ENCODE measurements at regions not wholly inside any gene's neighbourhood (a gene's known extent, or its start where the extent isn't known, plus 50 kb on each side); places are given as distances from the start of the nearest gene placed in this dataset.
A peak's percentile ranks its signal among the peaks of the same experiment; 100 is the strongest.

DNA sequence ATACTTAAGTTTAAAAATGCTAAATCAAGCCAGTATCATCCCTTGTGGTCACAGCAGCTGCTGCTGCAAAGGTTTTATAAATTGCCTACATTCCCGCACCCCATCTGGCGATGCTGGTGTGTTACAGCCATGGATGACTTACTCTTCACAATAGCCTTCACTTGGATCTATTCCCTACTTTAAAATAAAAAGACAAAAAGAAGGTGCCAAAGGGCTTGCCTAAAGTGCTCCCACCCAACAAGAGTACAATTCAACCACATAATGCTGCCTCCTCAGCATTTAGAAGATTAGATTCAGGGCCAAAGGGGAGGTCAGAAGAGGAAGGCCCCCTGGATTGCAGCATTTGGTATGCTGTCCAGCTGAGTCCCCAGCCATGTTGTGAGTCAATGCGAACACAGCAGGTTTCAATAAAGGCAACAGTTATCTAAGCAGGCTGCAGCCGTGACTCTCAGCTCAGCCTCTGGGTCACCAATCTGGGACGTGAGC lies 176.1 kb downstream of the DAD1 start:
- no peak for DNase-seq

DNA sequence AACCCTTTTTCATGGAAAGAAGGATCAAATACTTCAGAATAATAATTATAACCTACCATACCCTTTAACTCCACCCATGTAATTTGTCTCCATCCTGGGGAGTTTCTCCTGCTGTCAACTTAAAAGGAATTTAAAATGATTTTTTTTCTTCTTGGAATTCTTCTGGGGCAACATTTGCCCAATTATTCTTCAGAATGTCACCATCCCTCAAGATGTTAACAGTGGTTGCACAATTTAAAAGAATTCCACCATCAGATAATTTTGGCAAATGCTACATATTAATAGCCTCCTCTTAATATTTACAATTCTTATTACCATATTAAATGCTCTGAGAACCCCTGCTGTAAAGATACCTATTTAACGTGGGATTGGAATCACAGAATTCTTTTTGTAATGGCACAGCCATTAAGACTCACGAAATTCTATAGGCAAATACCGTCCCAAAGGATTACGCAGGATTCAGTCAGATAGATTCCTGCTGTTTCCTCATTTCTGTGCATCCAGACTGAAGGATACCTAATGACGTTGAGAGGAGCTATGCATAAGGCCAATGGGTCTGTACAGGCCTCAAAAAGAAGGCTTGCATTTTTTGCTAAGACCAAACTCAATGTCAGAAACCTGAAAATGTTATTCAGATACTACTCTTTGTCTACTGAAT lies 177.5 kb downstream of the DAD1 start:
- no peak for DNase-seq

DNA sequence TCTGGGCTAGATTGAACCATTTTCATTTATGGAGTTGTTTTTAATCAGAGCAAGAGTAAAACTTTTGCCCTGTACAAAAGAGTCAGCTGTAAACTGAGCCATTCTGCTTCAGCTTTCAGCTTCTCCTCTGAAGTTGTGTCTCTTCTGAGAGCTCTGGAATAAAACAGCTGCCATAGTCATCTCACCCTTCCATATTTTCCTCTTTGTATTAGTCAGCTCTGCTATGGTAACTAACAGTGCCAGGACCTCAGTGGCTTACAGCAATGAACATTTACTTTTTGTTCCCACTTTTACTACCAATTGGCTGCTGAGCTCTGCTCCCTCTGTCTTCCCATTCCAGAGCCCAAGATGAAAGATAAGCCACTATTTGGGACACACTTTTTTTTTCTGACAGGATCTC lies 178.5 kb downstream of the DAD1 start:
- no peak for DNase-seq

DNA sequence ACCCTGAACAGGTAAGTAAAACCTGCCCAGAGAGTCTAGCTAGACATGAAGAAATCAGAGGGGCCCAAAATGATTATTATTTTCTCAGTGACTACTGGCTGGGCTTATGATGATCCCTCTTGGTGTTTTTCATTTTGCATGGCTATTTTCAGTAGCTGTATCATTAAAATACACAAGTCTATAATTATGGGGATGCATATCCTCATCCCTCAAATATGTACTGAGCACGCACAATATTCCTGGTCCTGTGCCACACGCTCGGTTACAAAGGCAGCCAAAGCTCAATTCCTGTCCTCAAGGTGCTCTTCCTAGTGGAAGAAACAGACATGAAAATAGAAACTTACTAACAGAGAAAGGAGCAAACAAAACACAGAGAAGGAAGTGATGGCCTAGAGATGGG lies 180.0 kb downstream of the DAD1 start:
- DNase-seq: no peak

DNA sequence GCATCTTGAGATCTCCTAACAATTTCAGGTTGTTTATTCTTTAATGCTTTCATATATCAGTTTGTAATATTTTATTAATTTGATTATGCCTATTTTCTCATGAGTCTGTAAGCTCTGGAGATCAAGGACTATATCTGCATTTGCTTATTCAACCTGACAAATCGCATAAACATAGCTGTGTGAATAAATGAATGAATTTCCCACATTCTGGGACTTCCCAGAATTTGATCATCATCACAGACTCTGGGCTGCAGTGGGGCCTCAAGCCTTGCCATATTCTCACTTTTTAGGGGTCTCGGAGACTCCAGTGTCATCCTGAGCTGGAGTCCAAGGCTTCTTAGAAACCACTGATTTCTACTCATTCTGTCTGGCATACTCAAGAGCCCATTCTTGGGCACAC lies 180.5 kb downstream of the DAD1 start:
- DNase-seq: no peak

DNA sequence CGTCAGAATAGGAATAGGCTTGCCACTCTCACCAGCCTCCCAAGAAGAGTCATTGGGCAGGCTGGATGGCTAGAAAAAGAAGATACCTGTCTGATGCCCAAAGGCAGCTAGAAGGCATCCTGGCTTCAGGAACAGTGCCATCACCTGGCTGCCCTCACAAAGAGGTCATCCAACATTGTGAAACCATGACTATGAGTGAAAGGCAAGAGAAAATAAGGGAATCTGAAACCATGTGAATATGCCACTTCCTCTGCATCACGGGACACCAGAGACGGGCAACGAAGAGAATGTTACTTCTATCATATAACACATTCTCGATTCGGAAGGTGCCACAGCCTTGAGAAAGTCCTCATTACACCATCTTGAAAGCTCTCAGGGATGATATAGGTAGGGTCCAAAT lies 182.0 kb downstream of the DAD1 start:
- no peak for DNase-seq

DNA sequence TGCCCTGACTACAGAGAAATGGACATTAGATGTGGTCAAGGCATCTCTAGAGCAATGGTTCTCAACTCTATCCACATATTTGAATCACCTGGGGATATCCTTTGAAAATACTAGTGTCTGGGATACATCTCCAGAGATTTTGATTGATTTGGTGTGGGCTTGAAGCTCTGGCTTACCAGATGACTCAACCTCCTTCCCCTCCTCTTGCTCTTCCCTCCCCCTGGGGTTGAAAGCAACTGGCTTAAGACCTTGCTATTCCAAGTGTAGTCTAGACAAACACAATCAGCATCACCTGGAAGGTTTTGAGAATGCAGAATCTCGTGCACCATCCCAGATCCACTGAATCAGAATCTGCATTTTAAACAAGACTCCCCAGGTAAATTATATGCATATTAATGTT lies 183.8 kb downstream of the DAD1 start:
- no peak for DNase-seq

DNA sequence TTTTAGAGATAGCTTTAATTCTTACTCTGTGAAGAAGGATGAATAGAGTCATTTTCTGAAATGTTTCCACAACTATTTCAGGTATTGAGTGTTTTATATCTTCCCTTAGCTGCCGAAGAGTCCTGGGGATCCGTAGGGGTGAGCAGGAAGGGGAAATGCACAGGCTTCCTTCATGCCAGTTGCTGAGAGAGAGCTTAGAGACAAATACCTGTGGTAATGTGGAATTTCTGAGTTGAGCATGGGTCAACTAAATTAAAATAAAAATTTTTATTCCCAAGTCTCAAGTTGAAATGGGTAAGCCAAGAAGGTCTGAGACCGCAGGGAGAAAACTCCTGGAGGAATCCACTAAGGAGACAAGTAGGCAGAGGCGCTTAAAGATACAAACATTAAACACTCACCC lies 185.7 kb downstream of the DAD1 start:
- DNase-seq: peak; percentile 81

DNA sequence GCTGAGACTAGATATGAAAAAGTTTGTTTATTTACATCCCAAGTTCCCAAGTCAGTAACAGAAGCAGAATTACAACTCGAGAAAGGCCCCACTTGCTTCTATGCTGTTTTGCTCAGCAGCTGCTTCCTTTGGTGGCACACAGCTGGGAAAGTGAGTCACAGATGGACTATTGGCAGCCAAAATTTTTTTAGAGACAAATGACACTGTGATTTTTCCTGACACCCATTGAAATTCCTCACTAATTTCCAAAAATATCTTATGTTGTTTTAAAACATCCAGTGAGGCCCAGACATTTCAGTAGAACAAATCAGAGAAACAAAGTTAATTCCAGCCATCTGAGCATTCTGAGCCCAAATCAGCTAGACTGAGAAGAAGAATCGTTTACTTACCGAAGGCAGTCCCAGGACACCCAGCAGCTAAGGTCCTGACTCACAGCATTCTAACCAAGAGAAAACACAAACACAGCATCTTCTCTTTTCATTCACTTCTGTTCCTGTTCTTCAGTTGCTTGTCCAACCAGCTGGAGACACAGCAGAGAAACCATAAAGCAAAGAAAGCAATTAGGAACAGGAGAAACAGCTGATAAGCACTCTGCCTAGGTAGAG lies 188.3 kb downstream of the DAD1 start:
- DNase-seq: no peak

DNA sequence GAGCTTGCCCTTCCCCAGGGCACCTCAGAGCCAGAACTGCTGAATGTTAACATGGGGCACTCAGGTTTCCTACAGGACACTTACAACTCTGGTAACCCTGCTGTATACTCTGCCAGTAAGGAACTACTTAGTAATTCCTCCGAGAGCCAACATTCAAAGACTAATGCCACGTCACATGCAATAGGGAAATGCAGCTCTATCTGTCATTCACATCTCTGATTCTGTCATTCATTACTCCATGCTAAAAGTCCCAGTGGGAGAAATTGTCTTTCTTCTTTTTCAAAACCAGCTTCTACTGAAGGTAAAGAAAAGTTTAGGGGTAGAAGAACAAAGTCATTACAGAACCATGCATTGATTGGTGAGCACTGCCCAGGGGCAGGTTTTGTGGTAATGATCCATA lies 189.2 kb downstream of the DAD1 start:
- no peak for DNase-seq

DNA sequence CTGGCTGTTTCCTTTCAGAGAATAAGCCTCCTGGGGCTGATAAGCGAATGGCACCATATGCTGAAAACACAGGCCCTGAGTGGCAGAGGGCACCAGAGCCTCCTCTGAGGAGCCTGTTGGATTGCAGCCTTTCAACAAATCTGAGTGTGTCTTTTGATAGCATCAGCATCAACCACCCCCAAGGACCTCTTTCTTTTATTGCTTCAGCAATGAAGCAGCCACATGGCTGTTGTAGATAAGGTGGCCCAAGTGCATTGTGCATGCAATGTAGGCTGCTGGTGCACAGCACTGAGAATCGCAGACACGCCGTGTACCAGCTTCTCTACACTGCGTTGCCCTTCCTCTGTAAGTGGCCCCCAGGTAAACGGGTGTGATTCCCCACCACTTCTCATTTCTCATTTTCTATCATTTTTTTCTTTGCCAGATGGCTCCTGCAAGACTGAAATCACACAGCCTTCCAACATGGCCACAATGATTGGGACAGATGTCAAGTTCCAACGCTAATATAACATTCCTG lies 191.7 kb downstream of the DAD1 start:
- no peak for DNase-seq

DNA sequence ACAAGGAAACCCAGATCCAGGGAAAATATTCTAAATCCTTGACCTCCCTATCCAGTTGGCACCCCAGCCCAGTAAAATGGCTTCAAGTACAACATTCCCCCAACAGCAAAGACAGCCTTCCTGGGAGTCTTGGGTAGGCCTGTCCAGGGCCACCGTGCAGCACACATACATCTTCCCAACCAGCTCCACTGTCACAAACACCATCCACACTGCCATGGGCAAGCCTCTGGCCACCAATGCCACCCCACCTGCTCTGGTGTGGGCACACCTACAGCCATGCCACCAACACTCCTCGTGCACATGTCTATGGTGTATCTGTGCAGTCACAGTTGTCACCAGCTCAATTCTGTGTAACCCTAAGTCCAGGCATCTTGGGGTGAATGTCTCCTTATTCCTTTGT lies 193.2 kb downstream of the DAD1 start:
- DNase-seq: no peak

DNA sequence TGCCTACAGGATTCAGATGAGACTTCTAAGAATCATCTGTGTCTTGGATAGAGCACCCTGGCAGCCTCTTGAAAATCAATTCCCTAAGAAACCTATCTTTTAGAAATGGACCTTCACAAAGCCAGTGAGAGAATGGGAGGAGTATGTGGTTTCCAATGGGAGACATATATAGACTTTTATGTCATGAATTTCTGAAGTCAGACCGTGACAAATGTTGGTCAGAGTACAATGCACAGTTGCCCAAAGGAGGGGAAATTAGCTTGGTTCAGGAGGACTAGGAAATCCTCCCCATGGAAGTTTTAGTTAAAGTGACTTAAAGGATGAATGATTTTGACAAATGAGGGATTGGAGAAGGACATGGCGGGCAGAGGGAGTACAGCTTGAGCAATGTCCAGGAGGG lies 194.4 kb downstream of the DAD1 start:
- no peak for DNase-seq

DNA sequence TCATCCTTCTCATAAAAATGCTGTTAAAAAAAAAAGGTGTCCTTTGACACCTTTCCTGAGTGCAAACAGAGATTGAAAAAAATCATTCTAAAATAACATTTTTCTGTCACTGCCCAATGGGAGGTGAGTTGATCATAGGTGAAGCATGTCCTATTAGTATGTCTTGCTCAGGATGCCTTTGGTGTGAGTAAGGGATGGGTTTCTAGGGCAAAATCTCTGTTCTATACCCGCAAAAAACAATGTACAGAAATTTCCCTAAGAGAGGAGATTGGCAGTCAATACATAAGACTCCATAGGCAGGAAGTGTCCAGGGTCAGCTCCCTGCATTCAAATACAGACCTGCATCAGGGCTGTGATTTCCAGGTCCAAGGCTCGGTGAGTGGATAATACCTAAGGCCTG lies 195.2 kb downstream of the DAD1 start:
- no peak for DNase-seq

DNA sequence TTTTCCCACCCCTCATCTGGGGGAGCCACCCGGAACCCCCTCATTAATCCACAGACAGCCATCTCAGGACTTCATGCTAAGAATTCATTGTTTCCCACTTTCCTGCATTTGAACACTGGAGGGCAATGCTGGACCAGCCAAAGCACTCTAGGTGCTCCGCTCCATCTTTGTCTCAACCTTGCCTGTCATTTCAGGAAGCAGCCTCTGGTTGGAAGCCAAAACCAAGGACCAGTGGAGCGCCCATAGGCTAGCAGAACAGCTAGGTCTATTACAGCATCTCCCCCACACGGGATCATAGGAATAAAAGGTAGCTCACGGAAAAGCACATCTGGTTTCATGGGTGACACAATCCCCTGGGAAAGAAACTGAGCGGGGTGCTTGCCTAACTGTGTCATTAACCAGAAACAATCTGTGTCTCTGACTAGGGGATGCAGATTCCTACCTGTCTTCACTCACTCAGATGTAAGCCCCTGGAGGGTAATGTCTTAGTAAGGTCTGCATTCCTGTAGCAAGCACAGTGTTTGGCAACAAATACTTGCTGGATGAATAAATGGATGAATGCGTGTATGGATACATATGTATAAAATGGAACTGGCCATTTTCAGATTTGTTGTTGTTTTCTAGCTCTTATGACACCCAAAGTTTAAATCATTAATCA lies 197.0 kb downstream of the DAD1 start:
- DNase-seq: peak; percentile 52

DNA sequence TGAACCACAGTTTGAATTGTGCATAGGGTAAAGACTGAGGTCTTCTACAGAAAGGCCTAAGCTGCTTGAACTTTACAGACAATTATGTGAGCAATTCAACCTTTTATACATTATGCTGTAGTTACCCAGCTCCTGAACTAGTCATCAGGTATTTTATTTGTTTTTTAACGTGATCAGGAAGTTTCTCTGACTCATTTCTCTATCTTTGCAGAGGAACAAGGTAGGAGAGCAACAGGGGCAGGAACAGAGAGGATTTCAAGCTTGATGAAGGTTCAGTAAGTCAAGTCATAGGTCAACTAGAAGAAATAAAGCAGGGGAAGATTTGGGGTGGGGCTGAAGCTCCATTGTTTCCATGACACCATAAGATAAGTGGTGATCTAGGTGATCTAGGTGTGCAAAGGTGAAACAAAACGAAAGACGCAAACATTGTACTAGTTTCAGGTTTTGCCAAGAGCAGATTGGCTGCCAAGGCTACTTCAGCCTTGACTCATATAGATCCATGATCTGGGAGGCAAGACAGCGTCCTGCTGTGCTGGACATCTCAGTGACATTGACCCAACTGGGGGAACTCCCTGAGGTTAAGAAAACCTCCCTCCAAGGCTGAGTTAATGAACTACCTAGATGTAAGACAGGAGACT lies 198.1 kb downstream of the DAD1 start:
- no peak for DNase-seq

DNA sequence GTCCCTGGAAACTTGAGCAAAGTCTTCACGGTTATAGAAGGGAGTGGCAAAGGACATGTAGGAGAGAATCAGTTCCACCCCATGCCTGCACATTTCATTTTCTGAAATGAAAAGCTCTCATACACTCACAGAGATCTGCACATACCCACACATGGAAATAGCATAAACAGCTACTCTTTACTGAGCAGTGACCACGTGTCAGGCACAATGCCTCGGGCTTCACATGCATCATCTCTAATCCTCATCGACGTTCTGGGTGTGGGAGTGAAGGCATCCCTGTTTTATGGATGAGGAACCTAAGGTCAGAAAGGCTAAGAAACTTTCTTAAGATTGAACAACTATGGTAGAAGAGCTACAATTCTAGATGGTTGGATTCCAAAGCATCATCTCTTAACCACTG lies 198.8 kb downstream of the DAD1 start:
- DNase-seq: no peak

DNA sequence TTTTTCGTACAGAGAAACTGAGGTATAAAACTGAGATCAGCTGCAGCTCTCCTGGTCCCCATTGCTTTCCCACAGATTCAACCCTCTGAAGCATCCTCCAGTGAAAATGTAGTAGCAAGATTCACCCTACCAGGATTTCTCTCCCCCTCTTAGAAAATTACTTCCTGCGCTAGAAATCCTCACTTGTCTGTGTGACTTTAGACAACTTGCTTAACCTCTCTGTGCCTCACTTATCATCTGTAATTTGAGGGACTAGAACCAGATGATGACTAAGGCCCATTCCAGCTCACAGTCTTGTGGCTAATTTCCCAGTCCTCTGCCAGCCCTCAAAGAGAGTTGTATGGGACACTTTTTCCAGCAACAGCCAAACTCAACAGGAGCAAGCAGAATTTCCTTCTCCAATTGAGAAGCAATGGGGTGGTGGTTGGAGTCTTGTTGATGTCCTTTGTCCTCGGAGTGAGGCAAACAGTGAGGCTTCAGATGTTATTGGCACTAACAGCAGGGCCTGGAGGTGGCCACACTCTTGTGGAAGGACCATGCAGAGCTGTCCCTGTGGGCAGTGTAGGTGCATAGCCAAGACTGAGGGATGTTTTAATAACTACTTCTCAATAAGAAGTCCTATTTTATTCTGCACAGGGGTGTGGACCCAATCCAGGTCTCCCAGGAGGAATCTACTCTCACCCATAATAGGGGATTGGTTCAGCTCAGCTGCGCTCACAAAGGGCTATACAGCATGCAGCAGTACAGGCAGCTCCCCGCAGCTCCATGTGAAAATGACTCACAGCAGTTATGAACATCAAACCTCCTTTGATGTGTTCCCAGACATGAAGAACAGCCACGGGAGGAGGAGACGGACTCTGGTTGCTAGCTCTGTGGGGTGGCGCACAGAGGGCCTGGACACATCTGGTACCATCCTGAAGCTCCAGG lies 200.1 kb downstream of the DAD1 start:
- no peak for DNase-seq

DNA sequence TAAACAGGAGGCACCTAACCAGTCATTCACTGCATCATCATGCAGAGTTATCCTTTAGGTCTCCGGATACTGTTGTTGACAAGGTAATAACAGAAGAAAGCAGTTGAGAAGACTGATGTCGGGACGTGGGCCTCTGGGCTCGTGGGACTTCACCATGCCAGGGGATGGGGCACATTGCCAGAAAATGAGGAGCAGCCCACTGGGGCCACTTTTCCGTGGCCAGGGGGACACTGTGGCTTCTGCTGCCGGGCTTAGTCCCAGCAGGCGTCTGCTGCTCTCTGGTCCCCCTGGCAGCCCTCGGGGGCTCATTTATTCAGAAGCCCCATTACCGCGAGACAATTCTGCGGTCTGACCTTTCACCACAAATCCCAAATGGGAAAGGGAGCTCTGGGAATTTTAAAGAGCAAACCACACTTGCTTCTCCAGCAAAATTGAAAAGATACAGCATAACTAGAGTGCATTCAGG lies 201.2 kb downstream of the DAD1 start:
- DNase-seq: no peak

DNA sequence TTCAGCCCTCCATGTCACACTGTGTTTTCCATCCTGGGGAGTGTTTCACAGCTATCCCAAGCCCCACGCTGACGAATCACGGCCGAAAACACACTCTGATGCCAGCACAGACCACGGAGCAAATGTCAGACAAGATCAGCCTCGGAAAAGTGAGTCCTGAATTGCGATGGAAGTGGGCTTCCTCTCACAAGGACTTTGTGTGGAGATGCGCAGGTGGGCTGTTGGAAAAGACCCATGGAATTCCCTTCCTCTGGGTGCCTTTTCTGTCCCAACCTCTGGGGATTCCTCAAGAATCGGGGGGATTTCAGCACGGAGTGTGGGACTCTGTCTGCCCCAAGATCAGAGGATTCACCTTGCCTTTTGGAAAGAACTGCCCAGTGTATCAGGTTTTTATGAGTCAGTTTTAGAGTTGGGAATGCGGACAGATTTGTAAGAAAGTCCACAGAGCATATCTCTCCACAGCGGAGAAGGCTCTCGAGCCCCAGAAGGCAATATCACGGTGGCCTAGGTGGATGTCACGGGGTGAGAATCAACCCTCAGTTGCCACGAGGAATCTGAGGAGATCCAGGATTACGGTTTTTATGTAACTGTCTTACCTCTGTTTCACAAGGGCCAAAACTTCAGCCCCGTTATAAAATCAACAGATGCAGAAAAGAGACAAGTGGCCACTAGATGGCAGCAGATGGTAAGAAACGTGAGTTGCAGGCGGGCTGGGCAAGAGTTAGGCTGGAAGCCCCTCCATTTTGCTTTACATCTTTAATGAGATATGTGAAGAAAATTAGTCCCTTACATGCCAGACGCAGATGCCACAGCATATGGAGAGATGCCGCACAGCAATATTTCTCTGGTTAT lies 201.9 kb downstream of the DAD1 start:
- DNase-seq: peak; percentile 24

DNA sequence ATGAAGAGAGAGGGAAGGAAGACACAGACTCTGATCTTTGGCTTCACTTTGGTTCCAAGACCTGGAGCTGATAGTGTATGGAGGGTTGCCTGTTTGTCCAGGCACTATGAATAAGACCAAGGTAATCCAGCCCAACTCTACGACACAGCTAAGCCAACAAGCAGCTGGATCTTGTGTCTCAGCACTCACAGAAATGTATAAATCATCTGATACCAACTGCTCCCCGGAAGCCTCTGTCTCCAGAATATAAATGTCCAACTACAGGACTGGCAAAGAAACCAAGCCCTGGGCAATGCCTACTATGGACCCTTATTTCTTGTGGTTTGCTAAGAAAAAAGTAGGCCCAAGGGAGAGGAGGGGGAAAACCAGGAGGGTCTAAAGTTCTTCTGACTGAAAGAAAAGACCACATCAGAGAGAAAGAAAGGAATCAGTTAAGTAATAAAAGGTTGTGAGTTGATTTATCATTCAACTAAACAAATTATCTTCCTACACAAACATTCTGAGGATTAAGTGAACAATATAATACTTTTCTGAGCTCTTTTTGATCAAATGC lies 204.0 kb downstream of the DAD1 start:
- no peak for DNase-seq

Data from NCI-H226 (cell line).